ENCODE measurements at regions not wholly inside any gene's neighbourhood (a gene's known extent, or its start where the extent isn't known, plus 50 kb on each side); places are given as distances from the start of the nearest gene placed in this dataset.

GRCh38 chr7:12766416-12766815 is 79.0 kb downstream of the ARL4A start:
- no peak overlapping the region for H3K4me3 Mint-ChIP-seq
- H3K4me1 Mint-ChIP-seq = no peaks in the 10 kb centered on the region

GRCh38 chr7:12768948-12769347 is 81.5 kb downstream of the ARL4A start:
- Mint-ChIP-seq H3K4me1 (no peaks in the 10 kb centered on the region), H3K27ac (no peak overlapping the region), H3K27me3 (peaks cover 7% of the 10 kb centered on the region), H3K36me3 (no peaks in the 10 kb centered on the region), H3K4me3 (no peak overlapping the region), H3K9me3 (peaks cover 2% of the 10 kb centered on the region)
- no peak for DNase-seq (ENCODE audit: low spot score in 2 of 2)
- no peak for ATAC-seq (ENCODE audit: low read depth)

More at GRCh38 chr7:12766416-12766815, 79.0 kb downstream of the ARL4A start:
- ATAC-seq (ENCODE audit: low read depth) (no peak), DNase-seq (ENCODE audit: low spot score in 2 of 2) (no peak)
- Mint-ChIP-seq H3K27me3 (peaks cover 5% of the 10 kb centered on the region), H3K36me3 (no peaks in the 10 kb centered on the region), H3K27ac (no peak overlapping the region), H3K9me3 (no peaks in the 10 kb centered on the region)

GRCh38 chr7:12769444-12769843 is 82.0 kb downstream of the ARL4A start:
- Mint-ChIP-seq H3K4me3 (no peak overlapping the region), H3K4me1 (no peaks in the 10 kb centered on the region), H3K9me3 (peaks cover 2% of the 10 kb centered on the region), H3K36me3 (no peaks in the 10 kb centered on the region), H3K27ac (no peak overlapping the region), H3K27me3 (peaks cover 7% of the 10 kb centered on the region)
- ATAC-seq (ENCODE audit: low read depth) (no peak), DNase-seq (ENCODE audit: low spot score in 2 of 2) (no peak)

GRCh38 chr7:12770227-12770975 is 83.0 kb downstream of the ARL4A start:
- H3K36me3 Mint-ChIP-seq = no peaks in the 10 kb centered on the region
- DNase-seq (ENCODE audit: low spot score in 2 of 2) (no peak), ATAC-seq (ENCODE audit: low read depth) (no peak)
- peaks cover 7% of the 10 kb centered on the region for H3K27me3 Mint-ChIP-seq
- H3K4me1 Mint-ChIP-seq = no peaks in the 10 kb centered on the region
- H3K27ac Mint-ChIP-seq = no peak overlapping the region
- peaks cover 2% of the 10 kb centered on the region for H3K9me3 Mint-ChIP-seq
- H3K4me3 Mint-ChIP-seq = no peak overlapping the region

- Mint-ChIP-seq H3K27ac (no peak overlapping the region), H3K4me1 (no peaks in the 10 kb centered on the region), H3K36me3 (no peaks in the 10 kb centered on the region), H3K9me3 (peaks cover 2% of the 10 kb centered on the region), H3K27me3 (peaks cover 4% of the 10 kb centered on the region), H3K4me3 (no peak overlapping the region)
- ATAC-seq (ENCODE audit: low read depth) = no peak
- DNase-seq (ENCODE audit: low spot score in 2 of 2) = no peak
Observed at GRCh38 chr7:12771378-12771877, 84.0 kb downstream of the ARL4A start.

GRCh38 chr7:12772768-12773167 is 85.3 kb downstream of the ARL4A start:
- Mint-ChIP-seq H3K36me3 (no peaks in the 10 kb centered on the region), H3K4me1 (no peaks in the 10 kb centered on the region), H3K27me3 (peaks cover 4% of the 10 kb centered on the region), H3K27ac (no peak overlapping the region), H3K4me3 (no peak overlapping the region), H3K9me3 (peaks cover 2% of the 10 kb centered on the region)
- ATAC-seq (ENCODE audit: low read depth) (no peak), DNase-seq (ENCODE audit: low spot score in 2 of 2) (no peak)

GRCh38 chr7:12777257-12777656 is 89.8 kb downstream of the ARL4A start:
- no peak for ATAC-seq (ENCODE audit: low read depth)
- H3K27me3 Mint-ChIP-seq = peaks cover 5% of the 10 kb centered on the region
- no peak overlapping the region for H3K27ac Mint-ChIP-seq
- peaks cover 2% of the 10 kb centered on the region for H3K9me3 Mint-ChIP-seq
- H3K36me3 Mint-ChIP-seq = no peaks in the 10 kb centered on the region
- no peak overlapping the region for H3K4me3 Mint-ChIP-seq
- H3K4me1 Mint-ChIP-seq = no peaks in the 10 kb centered on the region
- no peak for DNase-seq (ENCODE audit: low spot score in 2 of 2)

- Mint-ChIP-seq H3K27ac (peak overlapping the region; percentile 6), H3K36me3 (no peaks in the 10 kb centered on the region), H3K4me3 (no peak overlapping the region), H3K27me3 (peaks cover 2% of the 10 kb centered on the region), H3K4me1 (no peaks in the 10 kb centered on the region), H3K9me3 (no peaks in the 10 kb centered on the region)
- no peak for DNase-seq (ENCODE audit: low spot score in 2 of 2)
- ATAC-seq (ENCODE audit: low read depth) = no peak
Observed at GRCh38 chr7:12779947-12780346, 92.5 kb downstream of the ARL4A start.

GRCh38 chr7:12783421-12784095 is 96.1 kb downstream of the ARL4A start:
- Mint-ChIP-seq H3K27ac (no peak overlapping the region), H3K4me1 (no peaks in the 10 kb centered on the region), H3K27me3 (peaks cover 2% of the 10 kb centered on the region), H3K36me3 (no peaks in the 10 kb centered on the region), H3K4me3 (no peak overlapping the region), H3K9me3 (no peaks in the 10 kb centered on the region)
- no peak for DNase-seq (ENCODE audit: low spot score in 2 of 2)
- ATAC-seq (ENCODE audit: low read depth) = no peak

GRCh38 chr7:12785473-12785872 is 98.0 kb downstream of the ARL4A start:
- Mint-ChIP-seq H3K27ac (no peak overlapping the region), H3K4me1 (no peaks in the 10 kb centered on the region), H3K4me3 (no peak overlapping the region), H3K9me3 (no peaks in the 10 kb centered on the region), H3K27me3 (no peaks in the 10 kb centered on the region), H3K36me3 (no peaks in the 10 kb centered on the region)
- DNase-seq (ENCODE audit: low spot score in 2 of 2) (no peak), ATAC-seq (ENCODE audit: low read depth) (no peak)

- no peak for DNase-seq (ENCODE audit: low spot score in 2 of 2)
- no peak overlapping the region for H3K27ac Mint-ChIP-seq
- no peak overlapping the region for H3K4me3 Mint-ChIP-seq
- H3K4me1 Mint-ChIP-seq = no peaks in the 10 kb centered on the region
- no peaks in the 10 kb centered on the region for H3K27me3 Mint-ChIP-seq
- no peaks in the 10 kb centered on the region for H3K9me3 Mint-ChIP-seq
- no peaks in the 10 kb centered on the region for H3K36me3 Mint-ChIP-seq
- ATAC-seq (ENCODE audit: low read depth) = no peak
Observed at GRCh38 chr7:12786494-12786893, 99.1 kb downstream of the ARL4A start.

- peaks cover 1% of the 10 kb centered on the region for H3K9me3 Mint-ChIP-seq
- no peaks in the 10 kb centered on the region for H3K36me3 Mint-ChIP-seq
- no peak overlapping the region for H3K4me3 Mint-ChIP-seq
- no peaks in the 10 kb centered on the region for H3K27me3 Mint-ChIP-seq
- H3K27ac Mint-ChIP-seq = no peak overlapping the region
- no peak for ATAC-seq (ENCODE audit: low read depth)
- H3K4me1 Mint-ChIP-seq = no peaks in the 10 kb centered on the region
- no peak for DNase-seq (ENCODE audit: low spot score in 2 of 2)
Observed at GRCh38 chr7:12788171-12788570, 100.7 kb downstream of the ARL4A start.

- Mint-ChIP-seq H3K36me3 (no peaks in the 10 kb centered on the region), H3K27me3 (no peaks in the 10 kb centered on the region), H3K27ac (no peak overlapping the region), H3K9me3 (peaks cover 1% of the 10 kb centered on the region), H3K4me3 (no peak overlapping the region), H3K4me1 (no peaks in the 10 kb centered on the region)
- DNase-seq (ENCODE audit: low spot score in 2 of 2) = no peak
- no peak for ATAC-seq (ENCODE audit: low read depth)
Observed at GRCh38 chr7:12788591-12788990, 101.2 kb downstream of the ARL4A start.

GRCh38 chr7:12794722-12795302 is 107.4 kb downstream of the ARL4A start:
- H3K27ac Mint-ChIP-seq = no peak overlapping the region
- H3K9me3 Mint-ChIP-seq = peaks cover 1% of the 10 kb centered on the region
- no peak overlapping the region for H3K4me3 Mint-ChIP-seq
- no peaks in the 10 kb centered on the region for H3K36me3 Mint-ChIP-seq
- no peaks in the 10 kb centered on the region for H3K27me3 Mint-ChIP-seq
- ATAC-seq (ENCODE audit: low read depth) (no peak), DNase-seq (ENCODE audit: low spot score in 2 of 2) (no peak)
- H3K4me1 Mint-ChIP-seq = no peaks in the 10 kb centered on the region

Data from memory B cell (primary cell).